ENCODE measurements at regions not wholly inside any gene's neighbourhood (a gene's known extent, or its start where the extent isn't known, plus 50 kb on each side); places are given as distances from the start of the nearest gene placed in this dataset.

- no peak for TF ChIP-seq CTCF (IDR thresholded peaks at IDR 0.05; ENCODE audit: low read depth, low read length)
- in situ Hi-C loops (cut with HindIII; ENCODE audit: low sequenced_read_pairs), result no loop called here
- no peak for DNase-seq (ENCODE audit: low read depth, low spot score)
- H3K4me3 ChIP-seq (ENCODE audit: low read depth, low read length), result no peak overlapping the region
These were observed 66.3 kb upstream of the ZFR start for GRCh38 chr5:32510860-32511259.

GRCh38 chr5:32508806-32509805 lies 64.6 kb upstream of the ZFR start:
- in situ Hi-C loops (cut with HindIII; ENCODE audit: low sequenced_read_pairs), result no loop called here
- DNase-seq (ENCODE audit: low read depth, low spot score), result no peak
- no peak overlapping the region for H3K4me3 ChIP-seq (ENCODE audit: low read depth, low read length)
- no peak for TF ChIP-seq CTCF (IDR thresholded peaks at IDR 0.05; ENCODE audit: low read depth, low read length)

DNA sequence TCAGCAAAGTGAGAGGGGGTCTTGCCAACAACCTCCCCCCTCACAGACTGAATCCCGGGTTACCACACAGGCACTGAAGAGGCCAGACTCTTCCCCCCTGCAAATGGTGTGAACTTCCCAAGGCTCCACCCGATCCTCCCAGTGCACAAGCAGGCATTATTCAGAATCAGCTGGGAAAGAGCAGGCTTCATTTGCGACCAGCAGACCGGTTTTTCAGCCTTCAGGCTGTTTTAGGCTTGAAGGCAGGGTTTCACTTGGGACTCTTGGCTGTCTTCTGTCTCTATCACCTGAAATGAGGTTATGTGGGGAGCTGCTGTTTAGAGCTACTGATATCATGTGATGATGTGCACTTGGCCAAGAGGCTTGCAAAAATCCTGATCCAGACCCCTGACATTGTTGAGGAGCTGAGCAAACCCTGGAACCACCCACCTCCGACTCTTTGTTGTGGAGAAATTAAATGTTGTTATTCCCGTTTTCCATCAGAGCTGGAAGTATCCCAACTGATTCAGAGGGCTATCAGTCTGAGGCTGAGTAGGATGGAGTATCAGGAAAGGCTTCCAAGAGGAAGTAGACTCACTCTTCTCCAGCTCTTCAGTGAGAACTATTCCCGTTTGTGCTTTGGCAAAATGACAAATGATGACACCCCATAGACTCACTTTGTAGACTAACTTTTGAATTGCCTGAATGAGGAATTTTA lies 63.3 kb upstream of the ZFR start:
- no peak overlapping the region for H3K4me3 ChIP-seq (ENCODE audit: low read depth, low read length)
- no peak for TF ChIP-seq CTCF (IDR thresholded peaks at IDR 0.05; ENCODE audit: low read depth, low read length)
- in situ Hi-C loops (cut with HindIII; ENCODE audit: low sequenced_read_pairs), result no loop called here
- DNase-seq (ENCODE audit: low read depth, low spot score), result peak; percentile 69

GRCh38 chr5:32506799-32507198 lies 62.3 kb upstream of the ZFR start:
- no peak for TF ChIP-seq CTCF (IDR thresholded peaks at IDR 0.05; ENCODE audit: low read depth, low read length)
- in situ Hi-C loops (cut with HindIII; ENCODE audit: low sequenced_read_pairs), result no loop called here
- H3K4me3 ChIP-seq (ENCODE audit: low read depth, low read length), result no peak overlapping the region
- peak; percentile 62 for DNase-seq (ENCODE audit: low read depth, low spot score)

GRCh38 chr5:32506201-32506661 lies 61.7 kb upstream of the ZFR start:
- peak; percentile 35 for DNase-seq (ENCODE audit: low read depth, low spot score)
- no peak overlapping the region for H3K4me3 ChIP-seq (ENCODE audit: low read depth, low read length)
- in situ Hi-C loops (cut with HindIII; ENCODE audit: low sequenced_read_pairs), result no loop called here
- no peak for TF ChIP-seq CTCF (IDR thresholded peaks at IDR 0.05; ENCODE audit: low read depth, low read length)

GRCh38 chr5:32505756-32506155 lies 61.2 kb upstream of the ZFR start:
- no peak overlapping the region for H3K4me3 ChIP-seq (ENCODE audit: low read depth, low read length)
- in situ Hi-C loops (cut with HindIII; ENCODE audit: low sequenced_read_pairs), result no loop called here
- no peak for DNase-seq (ENCODE audit: low read depth, low spot score)
- no peak for TF ChIP-seq CTCF (IDR thresholded peaks at IDR 0.05; ENCODE audit: low read depth, low read length)

Data from astrocyte of the spinal cord (primary cell).